Mucosa of descending colon (tissue), 3 donors: ENCODE measurements at regions not wholly inside any gene's neighbourhood (a gene's known extent, or its start where the extent isn't known, plus 50 kb on each side); places are given as distances from the start of the nearest gene placed in this dataset.

ENCODE experiments used
- ATAC-seq: fragments of 200-7000 bp; cut with Tn5 transposase; one replicate; pipeline ENCODE4 v1.9.1; 2020; ENCODE audit warnings: mild to moderate bottlenecking, moderate library complexity
- DNase-seq, 3 donors: peaks; one replicate each; pipeline ENCODE4 v3.0.0-alpha.2; 2020
- H3K36me3 ChIP-seq: fragments of 200-600 bp; one replicate; pipeline ENCODE4 v1.8.0; 2021; ENCODE audit warnings: low read depth, mild to moderate bottlenecking
- H3K4me1 ChIP-seq: fragments of 200-600 bp; one replicate; pipeline ENCODE4 v1.8.0; 2021; ENCODE audit warnings: low read depth, mild to moderate bottlenecking
- H3K4me3 ChIP-seq: fragments of 200-600 bp; one replicate; pipeline ENCODE4 v1.8.0; 2021; ENCODE audit warnings: mild to moderate bottlenecking
- H3K9me3 ChIP-seq: fragments of 200-600 bp; one replicate; pipeline ENCODE4 v1.8.0; 2021; ENCODE audit warnings: mild to moderate bottlenecking
- CTCF ChIP-seq: fragments of 200-600 bp; IDR thresholded peaks from one replicate; pipeline ENCODE4 v1.8.0; 2022; ENCODE audit warnings: antibody characterized with exemption, mild to moderate bottlenecking
- intact Hi-C, 2 donors: fragments of 100-400 bp; cut with DNase I in 1 of 2; cut with micrococcal nuclease in 1 of 2; formaldehyde crosslinking; loops; one replicate each; pipeline versions ENCODE4 v1.11.0 to v1.11.1; 2022; cut with DNase I, micrococcal nuclease
- donor health status: DM: no; HTN: no; CAD: no; lungs with moderate emphysema.
- donor health status: DM: no; HTN: no; CAD: no.
- donor health status: DM: no; HTN: yes; CAD: no.

- Histone ChIP-seq H3K4me3 (no peak overlapping the region), H3K36me3 (no peaks in the 10 kb centered on the region), H3K4me1 (no peaks in the 10 kb centered on the region), H3K9me3 (no peaks in the 10 kb centered on the region)
- DNase-seq (no peak), ATAC-seq (no peak)
- intact Hi-C loops: no loop called here
- TF ChIP-seq CTCF: no peak
Observed at GRCh38 chr3:144282313-144282712, 310.7 kb downstream of the DIPK2A start.

- Histone ChIP-seq H3K36me3 (no peaks in the 10 kb centered on the region), H3K4me3 (no peak overlapping the region), H3K4me1 (no peaks in the 10 kb centered on the region), H3K9me3 (no peaks in the 10 kb centered on the region)
- ATAC-seq (no peak), DNase-seq (no peak)
- intact Hi-C loops: no loop called here
- TF ChIP-seq CTCF: no peak
Observed at GRCh38 chr3:144286235-144286910, 314.8 kb downstream of the DIPK2A start.

- intact Hi-C loops: no loop called here
- TF ChIP-seq CTCF: no peak
- Histone ChIP-seq H3K4me3 (no peak overlapping the region), H3K36me3 (no peaks in the 10 kb centered on the region), H3K4me1 (no peaks in the 10 kb centered on the region), H3K9me3 (no peaks in the 10 kb centered on the region)
- ATAC-seq (no peak), DNase-seq (no peak)
Observed at GRCh38 chr3:144287001-144287400, 315.4 kb downstream of the DIPK2A start.

- no peaks in the 10 kb centered on the region for H3K9me3 ChIP-seq
- TF ChIP-seq CTCF: no peak
- no peak overlapping the region for H3K4me3 ChIP-seq
- intact Hi-C loops: no loop called here
- no peaks in the 10 kb centered on the region for H3K4me1 ChIP-seq
- ATAC-seq: no peak
- H3K36me3 ChIP-seq: no peaks in the 10 kb centered on the region
- DNase-seq: no peak
Observed at GRCh38 chr3:144289057-144289456, 317.4 kb downstream of the DIPK2A start.

GRCh38 chr3:144294659-144295538 is 323.3 kb downstream of the DIPK2A start:
- no peak for TF ChIP-seq CTCF
- intact Hi-C loops: no loop called here
- no peak for DNase-seq

More at GRCh38 chr3:144294659-144295538, 323.3 kb downstream of the DIPK2A start:
- no peak for ATAC-seq
- H3K36me3 ChIP-seq: no peaks in the 10 kb centered on the region
- no peaks in the 10 kb centered on the region for H3K9me3 ChIP-seq
- no peak overlapping the region for H3K4me3 ChIP-seq
- no peaks in the 10 kb centered on the region for H3K4me1 ChIP-seq
